HFF-Myc (cell line): ENCODE measurements at regions not wholly inside any gene's neighbourhood (a gene's known extent, or its start where the extent isn't known, plus 50 kb on each side); places are given as distances from the start of the nearest gene placed in this dataset.

ENCODE experiments used
- DNase-seq: peaks from one replicate; pipeline ENCODE4 v3.0.0-alpha.2; 2011; ENCODE audit warnings: low read depth; ENCODE audit errors: extremely low read depth
- H3K4me3 ChIP-seq: replicated peaks from 2 replicates; pipeline ENCODE4 v1.5.1; 2011; ENCODE audit warnings: low read depth, mild to moderate bottlenecking, control low read depth, low read length
- TF ChIP-seq, protein P1 (sequence below): IDR thresholded peaks from 2 replicates; pipeline ENCODE4 v1.5.1; 2012; ENCODE audit warnings: mild to moderate bottlenecking, low read depth, low read length, control low read depth; ENCODE audit errors: missing control alignments

GRCh38 chr9:29556746-29557145 is 1983.5 kb upstream of the C9orf72 start:
- no peak for DNase-seq
- no peak overlapping the region for H3K4me3 ChIP-seq
- TF ChIP-seq, protein P1, sequence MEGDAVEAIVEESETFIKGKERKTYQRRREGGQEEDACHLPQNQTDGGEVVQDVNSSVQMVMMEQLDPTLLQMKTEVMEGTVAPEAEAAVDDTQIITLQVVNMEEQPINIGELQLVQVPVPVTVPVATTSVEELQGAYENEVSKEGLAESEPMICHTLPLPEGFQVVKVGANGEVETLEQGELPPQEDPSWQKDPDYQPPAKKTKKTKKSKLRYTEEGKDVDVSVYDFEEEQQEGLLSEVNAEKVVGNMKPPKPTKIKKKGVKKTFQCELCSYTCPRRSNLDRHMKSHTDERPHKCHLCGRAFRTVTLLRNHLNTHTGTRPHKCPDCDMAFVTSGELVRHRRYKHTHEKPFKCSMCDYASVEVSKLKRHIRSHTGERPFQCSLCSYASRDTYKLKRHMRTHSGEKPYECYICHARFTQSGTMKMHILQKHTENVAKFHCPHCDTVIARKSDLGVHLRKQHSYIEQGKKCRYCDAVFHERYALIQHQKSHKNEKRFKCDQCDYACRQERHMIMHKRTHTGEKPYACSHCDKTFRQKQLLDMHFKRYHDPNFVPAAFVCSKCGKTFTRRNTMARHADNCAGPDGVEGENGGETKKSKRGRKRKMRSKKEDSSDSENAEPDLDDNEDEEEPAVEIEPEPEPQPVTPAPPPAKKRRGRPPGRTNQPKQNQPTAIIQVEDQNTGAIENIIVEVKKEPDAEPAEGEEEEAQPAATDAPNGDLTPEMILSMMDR: no peak

DNA sequence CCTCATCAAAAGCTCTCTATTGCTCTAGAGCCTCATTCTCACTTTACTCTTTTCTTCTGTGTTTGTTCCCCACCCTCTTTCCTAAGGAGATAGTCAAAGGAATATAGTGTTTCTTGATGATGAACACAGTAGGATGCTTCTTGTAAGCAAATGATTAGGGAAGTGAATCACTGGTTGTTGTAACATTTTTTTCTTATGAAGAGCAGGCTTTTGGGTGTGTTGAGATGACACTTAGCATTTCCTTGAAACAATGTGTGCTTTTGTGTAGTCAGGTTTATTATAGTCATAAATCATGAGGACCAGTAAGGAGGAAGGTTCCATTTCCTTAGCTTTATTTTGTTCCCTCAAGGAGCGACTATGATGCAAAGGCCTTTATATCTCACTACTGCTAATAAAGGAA is 1991.3 kb upstream of the C9orf72 start:
- TF ChIP-seq, protein P1: no peak
- no peak for DNase-seq
- no peak overlapping the region for H3K4me3 ChIP-seq

DNA sequence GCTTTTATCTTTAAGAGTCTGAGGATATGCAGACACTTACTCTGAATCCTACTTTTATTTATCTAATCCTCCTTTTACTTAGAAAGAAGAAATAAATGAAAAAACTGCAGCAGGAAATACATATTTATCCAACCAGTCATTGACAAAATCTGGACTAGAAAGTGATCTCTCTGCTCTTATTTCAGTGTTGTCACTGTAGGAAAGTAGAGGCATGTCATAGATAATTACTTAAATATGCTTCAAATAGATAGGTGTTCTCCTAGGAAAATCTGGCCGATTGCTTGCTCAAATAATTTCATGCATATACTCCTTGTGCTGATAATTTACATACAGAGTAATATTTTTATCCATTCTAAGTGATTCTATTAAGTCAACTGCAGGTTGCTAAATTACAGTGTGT is 2001.9 kb upstream of the C9orf72 start:
- H3K4me3 ChIP-seq: no peak overlapping the region
- TF ChIP-seq, protein P1: no peak
- no peak for DNase-seq

- DNase-seq: no peak
- H3K4me3 ChIP-seq: no peak overlapping the region
- TF ChIP-seq, protein P1: no peak
Observed at GRCh38 chr9:29588361-29588760, 2015.1 kb upstream of the C9orf72 start.

DNA sequence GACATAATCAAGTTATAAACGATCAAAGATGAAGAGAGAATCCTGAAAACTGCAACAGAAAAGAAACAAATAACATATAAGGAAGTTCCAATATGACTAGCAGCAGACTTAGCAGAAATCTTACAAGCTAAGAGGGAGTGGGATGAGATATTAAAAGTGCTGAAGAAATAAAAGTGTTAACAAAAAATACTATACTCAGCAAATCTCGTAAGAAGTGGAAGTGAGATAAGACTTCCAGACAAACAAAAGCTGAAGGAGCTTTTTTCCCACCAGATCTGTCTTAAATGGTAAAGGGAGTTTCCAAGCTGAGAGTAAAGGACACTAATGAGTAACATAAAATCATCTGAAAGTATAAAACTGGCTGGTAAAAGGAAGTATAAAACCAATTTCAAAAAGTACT is 2036.0 kb upstream of the C9orf72 start:
- H3K4me3 ChIP-seq: no peak overlapping the region
- TF ChIP-seq, protein P1: no peak
- no peak for DNase-seq

GRCh38 chr9:29613773-29614172 is 2040.5 kb upstream of the C9orf72 start:
- H3K4me3 ChIP-seq: no peak overlapping the region
- TF ChIP-seq, protein P1: no peak
- no peak for DNase-seq

GRCh38 chr9:29616844-29617243 is 2043.6 kb upstream of the C9orf72 start:
- no peak for DNase-seq
- TF ChIP-seq, protein P1: no peak
- H3K4me3 ChIP-seq: no peak overlapping the region
